Esophagus squamous epithelium (tissue), 4 donors: ENCODE measurements at regions not wholly inside any gene's neighbourhood (a gene's known extent, or its start where the extent isn't known, plus 50 kb on each side); places are given as distances from the start of the nearest gene placed in this dataset.

Source experiments
- CTCF ChIP-seq, 6 experiments: fragments of 450-650 bp in 4 of 6; fragments of 200-600 bp in 2 of 6; sonication (generic) in 2 of 6; IDR thresholded peaks; one replicate each; pipeline ENCODE4 v1.5.1; 2016 to 2019; ENCODE audit warnings: antibody characterized with exemption in 6 of 6, mild to moderate bottlenecking in 4 of 6, moderate library complexity in 4 of 6
- POLR2A ChIP-seq, 4 donors: fragments of 450-650 bp; IDR thresholded peaks; one replicate each; pipeline ENCODE4 v1.6.1; 2017; ENCODE audit warnings: antibody characterized with exemption in 4 of 4, mild to moderate bottlenecking in 4 of 4, moderate library complexity in 3 of 4

DNA sequence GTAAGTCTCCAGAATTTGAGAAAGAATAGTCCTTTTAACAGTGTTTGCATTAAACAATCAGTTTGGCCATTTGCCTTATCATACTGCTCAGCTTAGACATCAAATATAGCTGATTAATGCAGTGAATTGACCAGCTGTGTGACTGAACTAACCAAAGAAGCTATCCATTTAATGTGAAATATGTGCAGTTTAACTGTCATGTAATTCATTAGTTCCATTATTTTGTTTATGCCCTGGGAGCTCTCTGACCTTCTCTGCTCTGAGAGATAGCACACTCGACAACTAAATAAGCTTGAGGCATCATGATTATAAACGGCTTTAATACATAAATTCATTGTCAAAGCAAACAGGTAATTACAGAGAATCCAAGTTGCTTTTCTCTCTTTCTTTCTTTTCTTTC lies 324.3 kb upstream of the PCDH7 start:
- TF ChIP-seq POLR2A (IDR thresholded peaks at IDR 0.05) (no peak), CTCF (IDR thresholded peaks at IDR 0.05) (no peak)
